ES-I3 (cell line): ENCODE measurements at regions not wholly inside any gene's neighbourhood (a gene's known extent, or its start where the extent isn't known, plus 50 kb on each side); places are given as distances from the start of the nearest gene placed in this dataset.
"Not testable (repeated sequence)": the region's sequence is repeated elsewhere in the genome, so short reads cannot be mapped to it uniquely, and the experiment has no call there.

Source experiments
- H3K36me3 ChIP-seq: 2 replicates; pipeline ENCODE4 v1.6.1; 2013; ENCODE audit warnings: mild to moderate bottlenecking, low read length, control low read depth, moderate library complexity; ENCODE audit not compliant: insufficient read depth
- H3K4me1 ChIP-seq: 2 replicates; pipeline ENCODE4 v1.6.1; 2013; ENCODE audit warnings: mild to moderate bottlenecking, control low read depth, low read length; ENCODE audit not compliant: insufficient read depth
- H3K9ac ChIP-seq: 2 replicates; pipeline ENCODE4 v1.6.1; 2013; ENCODE audit warnings: low read depth, mild to moderate bottlenecking, low read length, moderate library complexity
- H3K9me3 ChIP-seq: 2 replicates; pipeline ENCODE4 v1.6.1; 2013; ENCODE audit warnings: mild to moderate bottlenecking, low read length, moderate library complexity; ENCODE audit not compliant: control insufficient read depth, insufficient read depth

- H3K9ac ChIP-seq: no peak overlapping the region
- no peaks in the 10 kb centered on the region for H3K9me3 ChIP-seq
- no peaks in the 10 kb centered on the region for H3K36me3 ChIP-seq
Measured at GRCh38 chr1:163571950-163572349, 250.2 kb downstream of the NUF2 start.

GRCh38 chr1:163574119-163574518 is 252.4 kb downstream of the NUF2 start:
- Histone ChIP-seq H3K4me1 (no peaks in the 10 kb centered on the region), H3K36me3 (no peaks in the 10 kb centered on the region), H3K9me3 (no peaks in the 10 kb centered on the region), H3K9ac (no peak overlapping the region)

More at GRCh38 chr1:163571950-163572349, 250.2 kb downstream of the NUF2 start:
- H3K4me1 ChIP-seq: no peaks in the 10 kb centered on the region

- H3K4me1 ChIP-seq: no peaks in the 10 kb centered on the region
- H3K9me3 ChIP-seq: no peaks in the 10 kb centered on the region
- H3K36me3 ChIP-seq: no peaks in the 10 kb centered on the region
- H3K9ac ChIP-seq: no peak overlapping the region
Measured at GRCh38 chr1:163580926-163581325, 259.2 kb downstream of the NUF2 start.

GRCh38 chr1:163583661-163584181 is 262.0 kb downstream of the NUF2 start:
- Histone ChIP-seq H3K9ac (no peak overlapping the region), H3K9me3 (no peaks in the 10 kb centered on the region), H3K36me3 (no peaks in the 10 kb centered on the region; the same call in 1 of the 2 replicates), H3K4me1 (no peaks in the 10 kb centered on the region)

GRCh38 chr1:163585796-163586195 is 264.0 kb downstream of the NUF2 start:
- H3K9me3 ChIP-seq: 0 out of 2 replicates have a peak, but pooled peaks cover 3% of the 10 kb centered on the region
- H3K9ac ChIP-seq: no peak overlapping the region
- no peaks in the 10 kb centered on the region for H3K4me1 ChIP-seq
- H3K36me3 ChIP-seq: no peaks in the 10 kb centered on the region; the same call in 1 of the 2 replicates

- Histone ChIP-seq H3K4me1 (no peaks in the 10 kb centered on the region), H3K36me3 (no peaks in the 10 kb centered on the region; the same call in 1 of the 2 replicates), H3K9ac (no peak overlapping the region), H3K9me3 (0 out of 2 replicates have a peak, but pooled peaks cover 3% of the 10 kb centered on the region)
Measured at GRCh38 chr1:163588796-163589195, 267.0 kb downstream of the NUF2 start.

- Histone ChIP-seq H3K4me1 (no peaks in the 10 kb centered on the region), H3K9me3 (peaks cover 3% of the 10 kb centered on the region; the same call in 1 of the 2 replicates), H3K9ac (no peak overlapping the region), H3K36me3 (no peaks in the 10 kb centered on the region; the same call in 1 of the 2 replicates)
Measured at GRCh38 chr1:163589735-163590134, 268.0 kb downstream of the NUF2 start.

- H3K9me3 ChIP-seq, H3K9ac ChIP-seq, H3K4me1 ChIP-seq, H3K36me3 ChIP-seq: not testable (repeated sequence)
Measured at GRCh38 chr1:163591131-163591530, 269.4 kb downstream of the NUF2 start.

GRCh38 chr1:163592623-163593022 is 270.9 kb downstream of the NUF2 start:
- not testable (repeated sequence) for H3K36me3 ChIP-seq, H3K9me3 ChIP-seq, H3K4me1 ChIP-seq, H3K9ac ChIP-seq

- H3K4me1 ChIP-seq, H3K9me3 ChIP-seq, H3K36me3 ChIP-seq, H3K9ac ChIP-seq: not testable (repeated sequence)
Measured at GRCh38 chr1:163596106-163596505, 274.4 kb downstream of the NUF2 start.

- no peaks in the 10 kb centered on the region; the same call in 1 of the 2 replicates for H3K36me3 ChIP-seq
- no peak overlapping the region for H3K9ac ChIP-seq
- H3K9me3 ChIP-seq: peaks cover 4% of the 10 kb centered on the region; the same call in 1 of the 2 replicates
- H3K4me1 ChIP-seq: peaks cover 8% of the 10 kb centered on the region; the same call in 1 of the 2 replicates
Measured at GRCh38 chr1:163596541-163597258, 274.9 kb downstream of the NUF2 start.

GRCh38 chr1:163604321-163604720 is 282.6 kb downstream of the NUF2 start:
- Histone ChIP-seq H3K4me1 (no peaks in the 10 kb centered on the region), H3K9ac (no peak overlapping the region), H3K9me3 (peaks cover 4% of the 10 kb centered on the region; the same call in 1 of the 2 replicates), H3K36me3 (no peaks in the 10 kb centered on the region; the same call in none of the 2 replicates)

- Histone ChIP-seq H3K36me3 (no peaks in the 10 kb centered on the region; the same call in 1 of the 2 replicates), H3K9ac (no peak overlapping the region), H3K4me1 (no peaks in the 10 kb centered on the region), H3K9me3 (no peaks in the 10 kb centered on the region)
Measured at GRCh38 chr1:163604896-163605295, 283.1 kb downstream of the NUF2 start.

GRCh38 chr1:163608979-163609378 is 287.2 kb downstream of the NUF2 start:
- Histone ChIP-seq H3K36me3 (no peaks in the 10 kb centered on the region), H3K9me3 (no peaks in the 10 kb centered on the region), H3K9ac (no peak overlapping the region), H3K4me1 (peaks cover under 1% of the 10 kb centered on the region; the same call in 1 of the 2 replicates)

- no peaks in the 10 kb centered on the region for H3K9me3 ChIP-seq
- H3K4me1 ChIP-seq: peaks cover 5% of the 10 kb centered on the region; the same call in 1 of the 2 replicates
- H3K36me3 ChIP-seq: no peaks in the 10 kb centered on the region
- no peak overlapping the region for H3K9ac ChIP-seq
Measured at GRCh38 chr1:163609858-163610257, 288.1 kb downstream of the NUF2 start.
